Muscle layer of colon (tissue), 2 donors: ENCODE measurements at regions not wholly inside any gene's neighbourhood (a gene's known extent, or its start where the extent isn't known, plus 50 kb on each side); places are given as distances from the start of the nearest gene placed in this dataset.
"Not testable (repeated sequence)": the region's sequence is repeated elsewhere in the genome, so short reads cannot be mapped to it uniquely, and the experiment has no call there.

Experiments used
- H3K27ac ChIP-seq: one replicate; pipeline ENCODE4 v1.7.0; 2013; ENCODE audit warnings: low read depth, mild to moderate bottlenecking, low read length, moderate library complexity
- H3K27me3 ChIP-seq, 2 donors: one replicate each; pipeline ENCODE4 v1.7.0; 2013; ENCODE audit warnings: low read length in 2 of 2, mild to moderate bottlenecking in 2 of 2; ENCODE audit not compliant: insufficient read depth in 2 of 2, control insufficient read depth in 1 of 2
- H3K36me3 ChIP-seq: one replicate; pipeline ENCODE4 v1.7.0; 2013; ENCODE audit warnings: mild to moderate bottlenecking, low read length; ENCODE audit not compliant: insufficient read depth
- H3K4me1 ChIP-seq: one replicate; pipeline ENCODE4 v1.7.0; 2013; ENCODE audit warnings: mild to moderate bottlenecking, low read length; ENCODE audit not compliant: insufficient read depth
- H3K4me3 ChIP-seq, 2 donors: one replicate each; pipeline ENCODE4 v1.7.0; 2013; ENCODE audit warnings: low read length in 2 of 2, low read depth in 1 of 2, mild to moderate bottlenecking in 1 of 2, moderate library complexity in 1 of 2
- H3K9ac ChIP-seq: one replicate; pipeline ENCODE4 v1.7.0; 2013; ENCODE audit warnings: low read length
- H3K9me3 ChIP-seq: one replicate; pipeline ENCODE4 v1.7.0; 2013; ENCODE audit warnings: mild to moderate bottlenecking, low read length
- donor health status: abdominal sarcoma.
- donor health status: Adenocarcinoma of cecum.

DNA sequence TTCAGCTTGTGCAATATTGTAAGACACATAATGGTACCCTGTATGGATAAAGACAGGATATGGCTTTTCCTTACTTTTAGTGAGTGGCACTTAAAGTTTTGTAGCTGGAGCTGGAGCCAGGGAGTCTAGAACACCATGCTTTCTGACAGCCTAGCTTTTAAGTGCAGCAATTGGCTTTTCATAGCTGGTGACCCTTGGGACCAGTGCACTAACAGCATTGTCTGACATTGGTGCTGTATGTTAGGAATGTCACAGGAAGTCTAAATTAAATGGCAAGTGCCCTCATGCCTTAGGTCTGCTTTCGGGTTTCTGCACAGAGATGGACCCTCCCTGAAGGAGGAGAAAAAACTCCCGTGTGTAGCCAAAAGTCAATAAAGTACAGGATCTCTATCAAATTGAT is 628.2 kb downstream of the NR2F2 start:
- Histone ChIP-seq H3K27ac (no peak overlapping the region), H3K27me3 (no peaks in the 10 kb centered on the region), H3K9ac (no peak overlapping the region), H3K9me3 (no peaks in the 10 kb centered on the region), H3K4me3 (no peak overlapping the region), H3K36me3 (no peaks in the 10 kb centered on the region), H3K4me1 (no peaks in the 10 kb centered on the region)

DNA sequence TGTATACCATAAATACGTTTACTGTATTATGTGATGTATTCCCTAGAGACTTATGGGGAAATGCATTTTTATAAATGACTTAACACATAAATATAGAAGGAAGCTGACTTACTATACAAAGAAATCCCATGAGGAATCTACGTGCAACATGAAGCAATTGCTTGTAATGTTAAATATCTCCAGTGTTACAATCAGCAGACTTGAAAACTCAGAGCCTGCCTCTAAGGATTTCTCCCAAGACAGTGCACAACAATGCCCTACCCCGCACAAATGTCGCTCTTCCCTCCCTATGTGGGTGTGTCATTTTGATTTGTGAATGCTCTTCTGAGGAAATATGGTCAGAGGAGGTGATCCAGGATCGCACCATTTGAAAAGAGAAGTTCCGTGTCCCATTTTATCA is 629.0 kb downstream of the NR2F2 start:
- Histone ChIP-seq H3K9me3 (no peaks in the 10 kb centered on the region), H3K4me3 (no peak overlapping the region), H3K27me3 (no peaks in the 10 kb centered on the region), H3K9ac (no peak overlapping the region), H3K36me3 (no peaks in the 10 kb centered on the region), H3K27ac (no peak overlapping the region), H3K4me1 (no peaks in the 10 kb centered on the region)

DNA sequence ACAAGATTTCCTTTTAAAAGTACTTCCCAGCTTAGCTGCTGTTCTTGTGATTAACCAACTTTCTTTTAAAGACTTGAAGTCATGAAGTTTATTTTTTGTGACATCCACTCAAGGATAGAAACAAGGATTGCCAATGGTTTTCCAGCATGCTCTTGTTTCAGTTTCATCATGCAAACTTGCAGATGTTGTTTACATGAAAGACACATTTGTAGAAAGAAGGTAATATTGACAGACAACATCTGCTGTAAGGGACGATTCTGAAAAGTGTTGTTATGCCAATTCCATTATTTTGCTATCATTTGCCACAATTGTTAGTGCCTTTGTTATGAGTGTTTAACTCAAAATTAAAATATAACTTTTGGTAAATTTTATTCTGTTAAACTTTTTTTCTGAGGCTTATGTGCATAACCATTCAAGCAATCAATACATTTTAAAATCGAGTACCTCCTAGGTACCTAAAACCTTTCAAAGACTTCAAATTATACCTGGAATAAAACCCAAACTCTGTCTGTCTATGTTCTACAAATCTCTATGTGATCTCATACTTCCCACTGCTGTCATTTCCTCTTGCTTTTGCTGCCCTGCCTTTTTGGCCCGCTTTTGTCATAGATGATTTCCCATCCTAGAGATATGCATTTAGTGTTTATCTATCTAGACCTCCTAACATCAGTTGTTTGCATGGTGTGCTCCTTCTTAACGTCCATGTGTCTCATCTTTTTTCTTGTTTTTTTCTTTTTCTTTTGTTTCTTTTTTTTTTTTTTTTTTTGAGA is 630.4 kb downstream of the NR2F2 start:
- Histone ChIP-seq H3K27ac (no peak overlapping the region), H3K36me3 (no peaks in the 10 kb centered on the region), H3K9ac (no peak overlapping the region), H3K27me3 (no peaks in the 10 kb centered on the region), H3K4me1 (no peaks in the 10 kb centered on the region), H3K4me3 (no peak overlapping the region), H3K9me3 (no peaks in the 10 kb centered on the region)

DNA sequence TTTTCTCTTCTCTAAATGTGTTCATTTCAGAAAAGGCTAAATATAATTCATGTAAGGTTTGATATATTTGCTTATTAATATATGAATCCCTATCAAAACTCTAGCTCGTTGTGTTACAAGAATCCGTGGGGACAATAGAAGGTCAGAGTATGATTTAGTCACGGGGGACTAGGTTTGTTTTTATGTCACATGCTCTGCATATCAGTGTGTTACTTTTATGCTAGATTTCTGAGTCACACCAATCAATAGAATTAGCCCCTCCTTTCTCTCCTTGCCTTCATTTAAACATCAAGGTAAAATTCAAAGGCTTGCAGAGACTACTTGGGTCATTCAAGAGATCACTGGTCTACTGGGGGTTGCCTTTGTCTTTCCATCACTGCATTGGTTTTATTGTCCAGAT is 636.1 kb downstream of the NR2F2 start:
- no peaks in the 10 kb centered on the region for H3K27me3 ChIP-seq

DNA sequence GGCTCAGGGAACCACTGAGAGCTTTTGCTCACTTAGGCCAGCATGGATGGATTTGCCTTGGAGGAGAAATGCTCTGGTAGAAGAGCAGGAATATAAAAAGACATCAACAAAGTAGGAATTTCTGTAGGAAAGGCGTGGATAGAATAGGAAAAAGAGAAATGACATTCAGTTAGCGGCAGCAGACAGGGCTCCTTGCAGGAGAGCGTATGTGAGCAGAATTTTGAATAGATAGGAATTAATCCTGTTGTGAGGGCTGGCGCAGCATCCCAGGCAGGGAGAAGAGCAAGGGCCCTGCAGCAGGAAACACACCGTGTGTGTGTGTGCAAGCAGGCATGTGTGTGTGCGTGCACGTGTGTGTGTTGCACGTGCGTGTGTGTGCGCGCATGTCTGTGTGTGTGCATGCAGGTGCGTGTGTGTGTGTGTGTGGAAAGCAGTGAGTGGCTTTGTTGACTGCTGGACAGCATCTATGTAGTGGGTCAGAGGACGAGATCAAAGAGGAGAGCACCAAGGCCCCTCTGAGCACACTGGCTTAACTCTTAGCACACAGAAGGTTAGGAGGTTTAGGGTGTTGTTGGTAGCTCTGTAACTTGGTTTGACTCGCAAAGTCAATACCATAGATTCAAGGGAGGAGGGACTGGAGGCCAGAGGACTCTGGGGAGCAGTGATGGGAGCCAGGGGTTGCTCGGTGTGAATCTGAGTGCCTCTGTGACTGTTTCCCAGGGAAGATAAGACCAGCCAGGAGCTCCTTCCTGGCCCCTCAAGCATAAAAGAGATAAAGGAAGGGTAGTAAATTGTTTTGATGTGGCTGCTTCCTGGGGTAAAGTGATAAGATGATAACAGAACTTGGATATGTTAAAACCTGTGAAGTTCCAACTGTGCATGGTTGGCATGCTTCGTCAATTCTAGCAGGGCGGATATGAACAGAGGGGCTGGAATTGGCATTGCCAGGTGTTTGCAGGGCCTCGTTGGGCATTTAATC is 639.5 kb downstream of the NR2F2 start:
- Histone ChIP-seq H3K4me1 (no peaks in the 10 kb centered on the region), H3K27ac (no peak overlapping the region), H3K9me3 (no peaks in the 10 kb centered on the region), H3K4me3 (no peak overlapping the region), H3K27me3 (no peaks in the 10 kb centered on the region), H3K9ac (no peak overlapping the region), H3K36me3 (no peaks in the 10 kb centered on the region)

More for the DNA sequence above, 636.1 kb downstream of the NR2F2 start:
- no peaks in the 10 kb centered on the region for H3K9me3 ChIP-seq
- no peak overlapping the region for H3K27ac ChIP-seq
- H3K4me3 ChIP-seq = no peak overlapping the region
- H3K9ac ChIP-seq = no peak overlapping the region
- no peaks in the 10 kb centered on the region for H3K36me3 ChIP-seq
- no peaks in the 10 kb centered on the region for H3K4me1 ChIP-seq

DNA sequence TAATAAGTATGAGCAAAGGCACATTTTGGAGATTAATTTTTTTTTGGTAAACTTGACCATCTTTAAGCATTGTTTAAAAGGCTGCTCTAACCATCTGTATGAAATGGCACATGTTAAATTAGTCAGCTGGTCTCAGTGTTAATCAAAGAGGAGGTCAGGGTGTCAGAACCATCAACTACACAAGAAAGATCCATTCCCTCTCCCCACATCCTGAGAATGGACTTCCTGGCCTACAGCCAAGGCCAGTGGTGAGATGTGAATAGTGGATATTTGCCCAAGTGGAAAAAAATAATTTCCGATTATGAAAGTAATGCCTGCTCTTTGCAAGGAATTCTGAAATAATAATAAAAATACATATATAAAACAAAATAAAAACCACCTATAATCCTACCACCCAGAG is 641.7 kb downstream of the NR2F2 start:
- Histone ChIP-seq H3K4me1 (no peaks in the 10 kb centered on the region), H3K27ac (no peak overlapping the region), H3K9me3 (no peaks in the 10 kb centered on the region), H3K9ac (no peak overlapping the region), H3K27me3 (no peaks in the 10 kb centered on the region), H3K36me3 (no peaks in the 10 kb centered on the region), H3K4me3 (no peak overlapping the region)

DNA sequence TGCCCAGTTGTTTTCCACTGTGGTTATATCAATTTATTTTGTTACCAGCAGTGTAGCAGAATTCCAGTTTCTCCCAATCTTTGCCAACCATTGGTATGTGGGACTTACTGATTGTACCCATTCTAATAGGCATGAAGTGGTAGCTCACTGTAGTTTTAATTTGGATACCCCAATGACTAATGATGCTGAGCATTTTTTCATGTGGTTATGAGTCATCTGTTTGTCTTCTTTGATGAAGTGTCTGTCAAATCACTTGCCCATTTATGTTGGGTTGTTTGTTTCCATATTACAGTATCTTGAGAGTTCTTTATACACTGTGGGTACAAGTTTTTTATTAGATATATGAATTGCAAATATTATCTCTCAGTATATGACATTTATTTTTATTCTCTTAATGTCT is 644.3 kb downstream of the NR2F2 start:
- Histone ChIP-seq H3K36me3 (no peaks in the 10 kb centered on the region), H3K27ac (no peak overlapping the region), H3K4me1 (no peaks in the 10 kb centered on the region), H3K9ac (no peak overlapping the region), H3K4me3 (no peak overlapping the region), H3K9me3 (no peaks in the 10 kb centered on the region), H3K27me3 (no peaks in the 10 kb centered on the region)

DNA sequence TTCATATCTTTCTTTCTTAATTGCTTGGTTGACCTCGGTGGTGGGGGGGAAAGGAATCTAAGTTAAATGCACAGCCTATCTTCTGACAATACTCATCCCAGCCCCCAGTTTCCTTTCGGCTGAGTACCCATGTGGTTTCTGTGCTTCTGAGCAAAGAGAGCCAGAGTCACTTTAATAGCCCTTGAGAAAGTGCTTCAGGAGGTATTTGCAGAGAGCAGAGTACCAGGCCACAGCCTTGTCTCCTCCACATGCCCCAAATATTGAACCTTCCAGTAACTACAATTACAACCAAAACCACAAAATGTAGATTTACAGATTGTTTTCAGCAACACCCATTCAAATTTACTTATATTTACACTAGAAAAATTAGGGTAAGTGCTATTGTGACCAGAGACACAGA is 647.4 kb downstream of the NR2F2 start:
- H3K36me3 ChIP-seq = no peaks in the 10 kb centered on the region
- H3K4me1 ChIP-seq = no peaks in the 10 kb centered on the region
- no peak overlapping the region for H3K27ac ChIP-seq
- H3K4me3 ChIP-seq = no peak overlapping the region
- H3K27me3 ChIP-seq = no peaks in the 10 kb centered on the region
- no peaks in the 10 kb centered on the region for H3K9me3 ChIP-seq
- no peak overlapping the region for H3K9ac ChIP-seq

DNA sequence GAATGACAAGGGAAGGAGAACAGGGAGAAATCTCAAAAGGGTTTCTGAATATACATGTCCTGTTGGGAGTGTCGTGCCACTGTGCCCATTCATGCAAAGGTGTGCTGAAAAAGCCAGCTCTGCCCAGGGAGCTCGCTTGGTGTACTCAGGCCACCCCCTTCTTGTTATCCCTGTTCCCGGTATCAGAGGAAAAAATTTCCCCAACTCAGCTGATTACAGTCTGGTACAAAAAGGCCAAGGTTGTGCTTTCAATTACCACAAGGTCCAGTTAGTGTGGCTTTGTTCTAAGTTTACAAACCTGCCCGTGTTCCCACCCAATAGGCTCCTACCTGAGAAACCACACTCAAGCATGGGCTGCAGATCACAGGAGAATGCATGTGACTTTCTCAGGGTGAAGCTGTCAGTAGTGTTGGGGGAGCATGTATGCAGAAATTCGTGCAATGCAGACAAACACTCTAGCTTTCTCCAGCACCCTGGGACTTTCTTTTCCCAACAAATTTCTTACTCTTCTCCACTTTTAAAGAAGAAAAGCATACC is 648.5 kb downstream of the NR2F2 start:
- no peaks in the 10 kb centered on the region for H3K27me3 ChIP-seq
- no peak overlapping the region for H3K4me3 ChIP-seq
- no peak overlapping the region for H3K9ac ChIP-seq
- no peak overlapping the region for H3K27ac ChIP-seq
- no peaks in the 10 kb centered on the region for H3K9me3 ChIP-seq
- H3K36me3 ChIP-seq = no peaks in the 10 kb centered on the region
- no peaks in the 10 kb centered on the region for H3K4me1 ChIP-seq

DNA sequence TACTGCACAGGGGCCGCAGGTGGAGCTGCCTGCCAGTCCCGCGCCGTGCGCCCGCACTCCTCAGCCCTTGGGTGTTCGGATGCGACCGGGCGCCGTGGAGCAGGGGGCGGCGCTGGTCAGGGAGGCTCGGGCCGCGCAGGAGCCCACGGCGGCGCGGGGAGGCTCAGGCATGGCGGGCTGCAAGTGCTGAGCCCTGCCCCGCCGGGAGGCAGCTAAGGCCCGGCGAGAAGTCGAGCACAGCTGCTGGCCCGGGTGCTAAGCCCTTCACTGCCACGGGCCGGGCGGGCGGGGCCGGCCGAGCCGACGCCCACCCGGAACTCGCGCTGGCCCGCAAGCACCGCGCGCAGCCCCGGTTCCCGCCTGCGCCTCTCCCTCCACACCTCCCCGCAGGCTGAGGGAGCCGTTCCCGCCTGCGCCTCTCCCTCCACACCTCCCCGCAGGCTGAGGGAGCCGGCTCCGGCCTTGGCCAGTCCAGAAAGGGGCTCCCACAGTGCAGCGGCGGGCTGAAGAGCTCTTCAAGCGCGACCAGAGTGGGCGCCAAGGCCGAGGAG is 653.7 kb downstream of the NR2F2 start:
- H3K9me3 ChIP-seq, H3K9ac ChIP-seq, H3K4me1 ChIP-seq, H3K27me3 ChIP-seq, H3K4me3 ChIP-seq, H3K36me3 ChIP-seq, H3K27ac ChIP-seq: not testable (repeated sequence)

DNA sequence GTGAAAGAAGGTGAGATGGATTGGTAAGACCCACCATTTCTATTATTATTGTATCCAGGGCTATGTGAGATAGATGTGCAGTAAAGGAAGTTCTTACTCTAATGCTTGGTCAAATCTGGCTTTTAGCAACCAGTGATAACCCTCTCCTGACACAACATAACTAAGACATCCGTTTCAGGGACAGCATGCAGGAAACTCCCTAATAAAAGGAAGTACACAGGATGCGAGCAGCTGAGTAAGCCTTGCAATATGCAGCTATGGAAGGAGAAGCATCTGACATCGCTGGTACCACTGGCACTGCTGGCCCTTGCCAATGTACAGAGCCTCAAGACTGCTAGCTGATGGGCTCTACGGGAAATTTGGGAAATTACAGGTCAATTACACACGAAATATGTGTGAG is 662.3 kb downstream of the NR2F2 start:
- no peaks in the 10 kb centered on the region for H3K4me1 ChIP-seq
- H3K27ac ChIP-seq = no peak overlapping the region
- no peaks in the 10 kb centered on the region for H3K36me3 ChIP-seq
- H3K4me3 ChIP-seq = no peak overlapping the region
- no peaks in the 10 kb centered on the region for H3K27me3 ChIP-seq
- H3K9ac ChIP-seq = no peak overlapping the region
- no peaks in the 10 kb centered on the region for H3K9me3 ChIP-seq
